ENCODE measurements at regions not wholly inside any gene's neighbourhood (a gene's known extent, or its start where the extent isn't known, plus 50 kb on each side); places are given as distances from the start of the nearest gene placed in this dataset.
"Not testable (repeated sequence)": the region's sequence is repeated elsewhere in the genome, so short reads cannot be mapped to it uniquely, and the experiment has no call there.

GRCh38 chr4:10275696-10276095 lies 159.1 kb upstream of the WDR1 start:
- DNase-seq: no peak

GRCh38 chr4:10273030-10273429 lies 156.4 kb upstream of the WDR1 start:
- DNase-seq: no peak

GRCh38 chr4:10272511-10272910 lies 155.9 kb upstream of the WDR1 start:
- DNase-seq: no peak

GRCh38 chr4:10267066-10267465 lies 150.5 kb upstream of the WDR1 start:
- DNase-seq: no peak

- no peak for DNase-seq
These were observed 144.2 kb upstream of the WDR1 start for GRCh38 chr4:10260777-10261176.

GRCh38 chr4:10259976-10260375 lies 143.4 kb upstream of the WDR1 start:
- no peak for DNase-seq

- no peak for DNase-seq
These were observed 139.6 kb upstream of the WDR1 start for GRCh38 chr4:10256203-10256602.

GRCh38 chr4:10253765-10254164 lies 137.2 kb upstream of the WDR1 start:
- no peak for DNase-seq

- no peak for DNase-seq
These were observed 129.2 kb upstream of the WDR1 start for GRCh38 chr4:10245751-10246150.

- DNase-seq: no peak
These were observed 127.3 kb upstream of the WDR1 start for GRCh38 chr4:10243856-10244255.

- no peak for DNase-seq
These were observed 124.1 kb upstream of the WDR1 start for GRCh38 chr4:10240691-10241090.

- DNase-seq: no peak
These were observed 123.5 kb upstream of the WDR1 start for GRCh38 chr4:10239982-10240654.

GRCh38 chr4:10237131-10237530 lies 120.5 kb upstream of the WDR1 start:
- no peak for DNase-seq

GRCh38 chr4:10232114-10232513 lies 115.5 kb upstream of the WDR1 start:
- DNase-seq: no peak

GRCh38 chr4:10226756-10227155 lies 110.2 kb upstream of the WDR1 start:
- no peak for DNase-seq

GRCh38 chr4:10225096-10225495 lies 108.5 kb upstream of the WDR1 start:
- DNase-seq: no peak

- DNase-seq: no peak
These were observed 107.2 kb upstream of the WDR1 start for GRCh38 chr4:10223782-10224181.

GRCh38 chr4:10213481-10213880 lies 96.9 kb upstream of the WDR1 start:
- not testable (repeated sequence) for DNase-seq

- DNase-seq: no peak
These were observed 96.3 kb upstream of the WDR1 start for GRCh38 chr4:10212901-10213300.

GRCh38 chr4:10212400-10212799 lies 95.8 kb upstream of the WDR1 start:
- DNase-seq: no peak

GRCh38 chr4:10207116-10207515 lies 90.5 kb upstream of the WDR1 start:
- DNase-seq: no peak

GRCh38 chr4:10205223-10205622 lies 88.6 kb upstream of the WDR1 start:
- no peak for DNase-seq

- DNase-seq: no peak
These were observed 87.9 kb upstream of the WDR1 start for GRCh38 chr4:10204401-10205058.

GRCh38 chr4:10203851-10204250 lies 87.3 kb upstream of the WDR1 start:
- no peak for DNase-seq

All from stimulated activated CD4-positive, alpha-beta T cell treated with anti-CD3 and anti-CD28 coated beads, Interleukin-2, amount 100 ng/mL, for 24 hours (primary cell).